Adrenal gland (tissue), 5 donors: ENCODE measurements at regions not wholly inside any gene's neighbourhood (a gene's known extent, or its start where the extent isn't known, plus 50 kb on each side); places are given as distances from the start of the nearest gene placed in this dataset.

Experiments used
- POLR2A ChIP-seq, 2 donors: fragments of 450-650 bp; IDR thresholded peaks; one replicate each; pipeline ENCODE4 v1.6.1; 2017; ENCODE audit warnings: antibody characterized with exemption in 2 of 2, mild to moderate bottlenecking in 2 of 2, moderate library complexity in 1 of 2
- TF ChIP-seq, protein P1 (sequence below), 6 experiments: fragments of 450-650 bp in 4 of 6; fragments of 200-600 bp in 2 of 6; sonication (generic) in 1 of 6; IDR thresholded peaks; 1 replicate in 5 of 6; 2 replicates in 1 of 6; pipeline versions ENCODE4 v1.5.1 to v1.8.0; 2016 to 2021; ENCODE audit warnings: antibody characterized with exemption in 6 of 6, mild to moderate bottlenecking in 2 of 6, moderate library complexity in 1 of 6
- donor health status: DM: no; HTN: no; CAD: no.

- no peak for TF ChIP-seq POLR2A (IDR thresholded peaks at IDR 0.05)
- TF ChIP-seq, protein P1, sequence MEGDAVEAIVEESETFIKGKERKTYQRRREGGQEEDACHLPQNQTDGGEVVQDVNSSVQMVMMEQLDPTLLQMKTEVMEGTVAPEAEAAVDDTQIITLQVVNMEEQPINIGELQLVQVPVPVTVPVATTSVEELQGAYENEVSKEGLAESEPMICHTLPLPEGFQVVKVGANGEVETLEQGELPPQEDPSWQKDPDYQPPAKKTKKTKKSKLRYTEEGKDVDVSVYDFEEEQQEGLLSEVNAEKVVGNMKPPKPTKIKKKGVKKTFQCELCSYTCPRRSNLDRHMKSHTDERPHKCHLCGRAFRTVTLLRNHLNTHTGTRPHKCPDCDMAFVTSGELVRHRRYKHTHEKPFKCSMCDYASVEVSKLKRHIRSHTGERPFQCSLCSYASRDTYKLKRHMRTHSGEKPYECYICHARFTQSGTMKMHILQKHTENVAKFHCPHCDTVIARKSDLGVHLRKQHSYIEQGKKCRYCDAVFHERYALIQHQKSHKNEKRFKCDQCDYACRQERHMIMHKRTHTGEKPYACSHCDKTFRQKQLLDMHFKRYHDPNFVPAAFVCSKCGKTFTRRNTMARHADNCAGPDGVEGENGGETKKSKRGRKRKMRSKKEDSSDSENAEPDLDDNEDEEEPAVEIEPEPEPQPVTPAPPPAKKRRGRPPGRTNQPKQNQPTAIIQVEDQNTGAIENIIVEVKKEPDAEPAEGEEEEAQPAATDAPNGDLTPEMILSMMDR (IDR thresholded peaks at IDR 0.05) = no peak
These were observed 253.0 kb downstream of the PTTG2 start for GRCh38 chr4:38213083-38213805.
